RCC 7860 (cell line): ENCODE measurements at regions not wholly inside any gene's neighbourhood (a gene's known extent, or its start where the extent isn't known, plus 50 kb on each side); places are given as distances from the start of the nearest gene placed in this dataset.
"Not testable (repeated sequence)": the region's sequence is repeated elsewhere in the genome, so short reads cannot be mapped to it uniquely, and the experiment has no call there.

Experiments
- DNase-seq: peaks from one replicate; pipeline ENCODE4 v3.0.0-alpha.2; 2015; ENCODE audit warnings: low spot score
- FAIRE-seq: peaks from 2 replicates; lab custom pipeline; 2012; peaks lifted over from hg19 to GRCh38; lab: Jason Lieb, UNC

GRCh38 chr6:91057689-91058088 lies 470.8 kb upstream of the MAP3K7 start:
- DNase-seq (no peak), FAIRE-seq (no peak)

DNA sequence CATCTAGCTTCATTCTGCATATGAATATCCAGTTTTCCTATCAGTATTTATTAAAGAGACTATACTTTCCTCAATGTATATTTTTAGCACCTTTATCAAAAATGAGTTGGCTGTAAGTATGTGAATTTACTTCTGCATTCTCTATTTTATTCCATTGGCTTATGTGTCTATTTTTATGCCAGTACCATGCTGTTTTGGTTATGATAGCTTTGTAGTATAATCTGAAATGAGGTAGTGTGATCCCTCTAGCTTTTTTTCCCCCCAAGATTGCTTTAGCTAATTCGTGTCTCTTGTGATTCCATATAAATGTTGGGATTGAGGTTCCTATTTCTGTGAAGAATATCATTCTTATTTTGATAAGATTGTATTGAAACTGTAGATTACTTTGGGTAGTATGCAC lies 469.1 kb upstream of the MAP3K7 start:
- DNase-seq (no peak), FAIRE-seq (no peak)

DNA sequence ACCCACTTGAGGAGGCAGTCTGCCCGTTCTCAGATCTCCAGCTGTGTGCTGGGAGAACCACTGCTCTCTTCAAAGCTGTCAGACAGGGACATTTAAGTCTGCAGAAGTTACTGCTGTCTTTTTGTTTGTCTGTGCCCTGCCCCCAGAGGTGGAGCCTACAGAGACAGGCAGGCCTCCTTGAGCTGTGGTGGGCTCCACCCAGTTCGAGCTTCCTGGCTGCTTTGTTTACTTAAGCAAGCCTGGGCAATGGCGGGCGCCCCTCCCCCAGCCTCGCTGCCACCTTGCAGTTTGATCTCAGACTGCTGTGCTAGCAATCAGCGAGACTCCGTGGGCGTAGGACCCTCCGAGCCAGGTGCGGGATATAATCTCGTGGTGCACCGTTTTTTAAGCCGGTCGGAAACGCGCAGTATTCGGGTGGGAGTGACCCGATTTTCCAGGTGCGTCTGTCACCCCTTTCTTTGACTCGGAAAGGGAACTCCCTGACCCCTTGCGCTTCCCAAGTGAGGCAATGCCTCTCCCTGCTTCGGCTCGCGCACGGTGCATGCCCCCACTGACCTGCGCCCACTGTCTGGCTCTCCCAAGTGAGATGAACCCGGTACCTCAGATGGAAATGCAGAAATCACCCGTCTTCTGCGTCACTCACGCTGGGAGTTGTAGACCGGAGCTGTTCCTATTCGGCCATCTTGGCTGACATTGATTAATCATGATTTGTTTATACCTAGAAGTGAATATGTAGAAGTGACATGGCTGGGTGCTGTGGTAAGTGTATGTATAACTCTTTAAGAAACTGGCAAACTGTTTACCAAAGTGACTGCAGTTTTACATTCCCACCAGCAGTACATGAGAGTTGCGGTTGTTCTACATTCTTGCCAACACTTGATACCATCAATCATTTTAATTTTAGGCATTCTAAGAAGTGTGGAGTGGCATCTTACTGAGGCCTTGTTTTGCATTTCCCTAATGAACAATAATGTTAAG lies 465.9 kb upstream of the MAP3K7 start:
- FAIRE-seq, DNase-seq: not testable (repeated sequence)

GRCh38 chr6:91045161-91045560 lies 458.3 kb upstream of the MAP3K7 start:
- no peak for DNase-seq
- peak; percentile 38 for FAIRE-seq

GRCh38 chr6:91043751-91044150 lies 456.9 kb upstream of the MAP3K7 start:
- DNase-seq: peak; percentile 12
- peak; percentile 72 for FAIRE-seq

DNA sequence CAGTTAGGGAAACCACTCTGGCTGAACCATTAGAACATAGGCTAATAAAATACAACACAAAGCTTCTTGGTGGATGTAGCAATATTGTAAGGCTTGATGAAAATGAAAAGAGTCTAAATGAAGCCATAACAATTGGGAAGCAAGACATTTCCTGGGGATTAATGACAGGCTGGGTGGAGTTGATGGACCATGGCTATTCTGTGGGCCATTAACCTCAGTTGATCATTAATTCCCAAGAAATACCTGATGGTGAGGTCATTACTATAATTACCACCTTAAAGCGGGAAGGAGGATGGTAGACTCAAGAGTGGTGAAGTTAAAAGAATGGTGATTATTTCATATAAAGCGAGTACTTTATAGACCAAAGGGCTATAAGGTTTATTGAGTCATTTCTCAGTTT lies 455.8 kb upstream of the MAP3K7 start:
- FAIRE-seq (peak; percentile 73), DNase-seq (no peak)

DNA sequence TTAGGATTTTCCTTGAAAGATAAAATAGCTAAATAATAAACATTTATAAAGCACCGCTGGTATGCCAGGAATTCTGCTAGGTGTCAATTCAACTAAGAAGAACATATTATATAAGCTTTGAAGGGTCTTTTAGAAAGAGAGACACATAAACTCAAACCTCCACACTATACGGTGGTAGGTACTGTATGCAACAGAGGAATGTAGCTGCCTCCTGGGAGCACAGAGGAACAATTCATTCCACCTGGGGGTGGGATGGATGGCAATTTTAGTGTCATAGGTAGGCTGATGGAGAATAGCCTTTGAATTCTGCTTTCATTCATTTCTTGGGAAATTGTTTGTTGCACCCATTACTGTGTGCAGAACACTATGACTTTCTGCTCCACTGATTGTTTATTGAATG lies 447.1 kb upstream of the MAP3K7 start:
- FAIRE-seq (no peak), DNase-seq (no peak)

DNA sequence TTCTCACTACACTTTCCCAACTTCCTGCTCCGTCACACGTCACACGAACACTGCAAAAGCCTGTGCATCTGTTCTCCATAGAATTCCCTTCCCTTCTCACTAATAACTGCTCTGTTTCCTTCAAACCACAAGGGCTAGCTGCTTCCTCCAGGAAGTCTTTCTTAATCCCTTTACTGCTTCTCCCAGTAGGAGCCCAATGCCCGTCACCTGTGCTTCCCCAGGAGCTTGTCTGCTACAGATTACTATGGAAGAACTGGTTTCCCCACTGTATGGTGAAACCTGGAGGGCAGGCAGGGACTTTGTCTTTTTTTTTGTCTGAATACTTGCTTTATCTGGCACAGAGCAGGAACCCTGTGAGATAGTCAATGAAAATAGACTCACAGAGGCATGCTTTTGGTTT lies 444.7 kb upstream of the MAP3K7 start:
- FAIRE-seq (no peak), DNase-seq (no peak)

DNA sequence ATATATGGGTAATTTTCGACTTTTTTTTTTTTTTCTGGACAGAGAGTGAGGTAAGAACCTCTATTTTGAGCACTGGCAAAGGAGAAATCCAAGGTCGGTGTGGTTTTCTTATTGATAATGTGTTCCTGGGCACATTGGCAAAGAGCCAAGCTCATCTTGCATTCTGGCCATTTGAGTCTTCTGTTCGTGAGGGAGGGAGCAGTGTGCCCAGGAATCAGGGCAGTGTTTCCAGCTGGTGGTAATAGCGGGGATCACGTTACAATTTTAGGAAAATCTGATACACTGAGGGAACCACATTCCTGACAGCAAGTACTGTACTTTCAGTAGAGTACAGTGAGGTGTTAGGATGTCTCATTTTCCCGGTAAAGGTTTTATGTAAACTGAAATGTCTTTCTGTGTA lies 442.3 kb upstream of the MAP3K7 start:
- no peak for DNase-seq
- no peak for FAIRE-seq

- DNase-seq (no peak), FAIRE-seq (no peak)
These were observed 436.7 kb upstream of the MAP3K7 start for GRCh38 chr6:91023529-91023928.

- FAIRE-seq: no peak
These were observed 433.9 kb upstream of the MAP3K7 start for GRCh38 chr6:91020744-91021143.

DNA sequence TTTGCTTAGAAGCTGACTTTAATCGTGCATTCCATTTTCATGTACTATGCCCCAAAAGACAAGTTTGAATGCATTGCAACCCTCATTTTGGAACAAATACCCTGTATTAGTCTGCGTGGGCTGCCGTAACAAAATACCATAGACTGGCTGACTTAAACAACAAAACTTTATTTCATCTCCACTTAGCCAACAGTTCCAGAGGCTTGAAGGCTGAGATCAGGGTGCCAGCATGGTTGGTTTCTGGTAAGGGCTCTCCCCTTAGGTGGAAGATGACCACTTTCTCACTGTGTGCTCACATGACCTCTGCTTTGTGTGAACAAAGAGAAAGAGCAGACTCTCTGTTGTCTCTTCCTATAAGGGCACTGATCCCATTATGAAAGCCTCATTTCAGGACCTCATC lies 431.7 kb upstream of the MAP3K7 start:
- FAIRE-seq: no peak
- no peak for DNase-seq

More at GRCh38 chr6:91020744-91021143, 433.9 kb upstream of the MAP3K7 start:
- DNase-seq: no peak

- DNase-seq (no peak), FAIRE-seq (no peak)
These were observed 426.6 kb upstream of the MAP3K7 start for GRCh38 chr6:91013511-91013910.

DNA sequence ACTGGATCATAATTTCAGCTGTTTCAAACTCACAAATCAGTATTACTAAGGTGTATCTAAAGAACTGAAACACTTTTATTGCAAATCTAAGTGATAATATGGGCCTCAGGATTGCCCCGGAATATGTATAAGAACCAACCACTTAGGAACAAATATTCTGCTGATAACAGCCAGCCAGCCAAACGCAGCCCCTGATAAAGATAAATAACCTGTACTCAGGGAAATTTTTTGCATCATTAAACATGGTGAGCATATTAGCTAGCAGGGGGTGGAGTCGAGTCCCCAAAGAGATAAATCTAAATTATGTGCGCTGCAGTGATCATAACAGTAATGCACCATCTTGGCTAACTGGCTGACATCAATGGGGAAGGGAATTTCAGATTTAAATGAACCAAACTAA lies 410.2 kb upstream of the MAP3K7 start:
- FAIRE-seq (no peak), DNase-seq (no peak)

- FAIRE-seq (peak; percentile 80), DNase-seq (peak; percentile 61)
These were observed 406.9 kb upstream of the MAP3K7 start for GRCh38 chr6:90993770-90994169.

DNA sequence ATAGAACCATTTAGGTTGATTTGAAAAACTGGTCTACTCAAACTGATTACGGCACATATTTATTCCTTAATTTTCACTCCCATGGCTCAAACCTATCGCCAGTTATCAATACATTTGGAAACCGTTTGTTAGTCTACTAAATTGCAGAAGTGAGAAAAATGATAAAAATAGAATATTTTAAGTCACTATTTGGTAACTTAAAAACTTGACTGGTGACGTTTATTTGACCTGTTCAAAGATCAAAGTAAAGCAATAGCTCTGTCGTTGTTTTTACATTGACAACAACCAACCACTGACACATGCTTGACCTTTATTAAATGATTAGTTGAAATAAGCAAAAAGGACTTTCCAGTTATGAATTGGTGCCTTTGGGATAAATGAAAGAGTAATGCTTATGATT lies 402.9 kb upstream of the MAP3K7 start:
- FAIRE-seq: no peak

GRCh38 chr6:90984066-90984465 lies 397.2 kb upstream of the MAP3K7 start:
- FAIRE-seq (no peak), DNase-seq (no peak)

More for the DNA sequence above, 402.9 kb upstream of the MAP3K7 start:
- DNase-seq: no peak

- DNase-seq (no peak), FAIRE-seq (no peak)
These were observed 396.6 kb upstream of the MAP3K7 start for GRCh38 chr6:90983462-90983861.

GRCh38 chr6:90982581-90982980 lies 395.7 kb upstream of the MAP3K7 start:
- DNase-seq (no peak), FAIRE-seq (no peak)

DNA sequence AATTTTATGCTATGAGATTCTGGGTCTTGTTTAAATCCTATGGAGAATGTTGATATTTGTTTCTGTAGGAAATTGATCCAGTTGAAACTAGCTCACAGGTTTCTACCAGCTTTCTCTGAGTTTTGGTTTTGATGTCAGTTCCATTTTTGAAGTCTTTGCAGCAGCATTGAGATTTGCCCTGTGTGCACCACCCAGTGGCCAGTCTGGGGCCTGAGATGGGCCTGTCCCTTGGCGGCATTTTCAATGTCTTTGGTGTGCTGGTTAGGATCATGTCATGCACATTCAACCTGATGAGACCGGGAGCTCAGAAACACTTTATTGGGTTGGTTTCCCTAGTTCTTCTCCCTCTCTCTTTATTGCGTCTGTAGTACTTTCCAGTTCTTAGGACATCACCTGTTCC lies 395.2 kb upstream of the MAP3K7 start:
- DNase-seq (no peak), FAIRE-seq (no peak)

GRCh38 chr6:90978046-90978445 lies 391.2 kb upstream of the MAP3K7 start:
- DNase-seq: no peak
- FAIRE-seq: no peak

GRCh38 chr6:90977513-90977912 lies 390.6 kb upstream of the MAP3K7 start:
- DNase-seq (no peak), FAIRE-seq (no peak)

DNA sequence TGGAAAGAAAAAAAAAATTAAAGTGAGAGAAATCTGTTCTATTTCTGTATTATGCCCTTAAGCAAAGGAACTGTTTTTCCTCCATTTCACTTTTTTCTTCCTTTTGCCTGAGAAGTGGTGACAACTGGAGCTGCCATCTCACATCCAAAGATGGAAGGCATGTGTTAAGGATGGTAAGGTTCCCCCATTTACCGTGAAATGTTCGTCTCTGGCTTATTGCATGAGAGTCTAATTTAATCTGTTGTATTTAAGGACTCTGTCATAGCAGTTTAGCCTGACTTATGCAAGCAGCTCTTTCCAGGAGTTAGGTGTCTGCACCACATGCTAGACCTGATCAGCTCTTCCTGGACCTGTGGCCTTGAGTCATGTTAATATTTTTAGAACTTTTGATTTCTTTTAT lies 389.5 kb upstream of the MAP3K7 start:
- no peak for FAIRE-seq

More for the DNA sequence above, 389.5 kb upstream of the MAP3K7 start:
- no peak for DNase-seq
